ENCODE measurements at regions not wholly inside any gene's neighbourhood (a gene's known extent, or its start where the extent isn't known, plus 50 kb on each side); places are given as distances from the start of the nearest gene placed in this dataset.

GRCh38 chr3:147184794-147185193, 221.5 kb downstream of the ZIC4 start:
- no peaks in the 10 kb centered on the region for H3K36me3 ChIP-seq (ENCODE audit: control insufficient read depth, insufficient read depth, low read length)
- H3K23ac ChIP-seq (ENCODE audit: low read depth, low read length) = no peak overlapping the region
- H3K27ac ChIP-seq (ENCODE audit: insufficient read depth, low read length) = no peak overlapping the region
- no peaks in the 10 kb centered on the region for H4K20me1 ChIP-seq (ENCODE audit: insufficient read depth, low read length)
- in situ Hi-C loops (cut with MboI; ENCODE audit: low sequenced_read_pairs) (no loop called here), dilution Hi-C loops (cut with HindIII; ENCODE audit: low sequenced_read_pairs, unreplicated experiment) (no loop called here), intact Hi-C loops (cut with micrococcal nuclease) (loop anchor here (10.0 kb wide), 1 partner anchor 370 kb away; no protein-coding TSS in a partner anchor)
- no peak overlapping the region for H3K56ac ChIP-seq (ENCODE audit: extremely low read depth, insufficient read depth, low read length)
- TF ChIP-seq USF2 (IDR thresholded peaks at IDR 0.05; ENCODE audit: low read depth, low read length) (no peak), CTCF (conservative IDR thresholded peaks at IDR 0.05; ENCODE audit: low read depth, low read length) (no peak), RFX5 (IDR thresholded peaks at IDR 0.05; ENCODE audit: low read depth, low read length) (no peak), RCOR1 (IDR thresholded peaks at IDR 0.05; ENCODE audit: insufficient replicate concordance, low read length) (no peak), MAZ (IDR thresholded peaks at IDR 0.05; ENCODE audit: borderline replicate concordance, low read depth, low read length) (no peak), RAD21 (IDR thresholded peaks at IDR 0.05; ENCODE audit: low read length) (no peak), BHLHE40 (IDR thresholded peaks at IDR 0.05; ENCODE audit: low read depth, low read length) (no peak), MXI1 (IDR thresholded peaks at IDR 0.05; ENCODE audit: borderline replicate concordance, low read depth, low read length) (no peak), POLR2A (IDR thresholded peaks at IDR 0.05; ENCODE audit: low read depth, low read length) (no peak), NFE2L2 (IDR thresholded peaks at IDR 0.05; ENCODE audit: low read depth, low read length) (no peak), CEBPB (IDR thresholded peaks at IDR 0.05; ENCODE audit: low read depth, low read length) (no peak), MAFK (IDR thresholded peaks at IDR 0.05; ENCODE audit: low read depth, low read length) (no peak), SMC3 (IDR thresholded peaks at IDR 0.05; ENCODE audit: low read depth, low read length) (no peak), CHD1 (IDR thresholded peaks at IDR 0.05; ENCODE audit: low read depth, low read length) (no peak), FOS (IDR thresholded peaks at IDR 0.05; ENCODE audit: low read depth, low read length) (no peak)
- TF ChIP-seq, protein P1, sequence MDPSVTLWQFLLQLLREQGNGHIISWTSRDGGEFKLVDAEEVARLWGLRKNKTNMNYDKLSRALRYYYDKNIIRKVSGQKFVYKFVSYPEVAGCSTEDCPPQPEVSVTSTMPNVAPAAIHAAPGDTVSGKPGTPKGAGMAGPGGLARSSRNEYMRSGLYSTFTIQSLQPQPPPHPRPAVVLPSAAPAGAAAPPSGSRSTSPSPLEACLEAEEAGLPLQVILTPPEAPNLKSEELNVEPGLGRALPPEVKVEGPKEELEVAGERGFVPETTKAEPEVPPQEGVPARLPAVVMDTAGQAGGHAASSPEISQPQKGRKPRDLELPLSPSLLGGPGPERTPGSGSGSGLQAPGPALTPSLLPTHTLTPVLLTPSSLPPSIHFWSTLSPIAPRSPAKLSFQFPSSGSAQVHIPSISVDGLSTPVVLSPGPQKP (IDR thresholded peaks at IDR 0.05; ENCODE audit: borderline replicate concordance, low read depth, low read length) = no peak
- no peak overlapping the region for H2AK9ac ChIP-seq (replicated peaks; ENCODE audit: low read depth, low read length, poor library complexity)
- ChIA-PET POLR2A (ENCODE audit: unreplicated experiment) (no interaction called here), CTCF (no interaction called here)
- ATAC-seq (ENCODE audit: low read depth) (no peak), DNase-seq (no peak)
- no peak overlapping the region for H2BK15ac ChIP-seq (ENCODE audit: low read depth, low read length)
- H2BK5ac ChIP-seq (ENCODE audit: low read depth, low read length, poor library complexity, severe bottlenecking) = no peak overlapping the region
- H4K8ac ChIP-seq (ENCODE audit: low read depth in 2 of 2, low read length in 2 of 2) = no peak overlapping the region
- H3K79me1 ChIP-seq (ENCODE audit: low read depth in 1 of 2, low read length in 2 of 2) = no peaks in the 10 kb centered on the region
- H3K9me1 ChIP-seq (ENCODE audit: insufficient read depth, low read length) = no peaks in the 10 kb centered on the region
- WGBS, 2 experiments (ENCODE audit: extremely low coverage in 2 of 2, insufficient read length in 1 of 2) = no CpG with 5 or more reads among the region's 2 CpGs
- no peak overlapping the region for H3K4ac ChIP-seq (ENCODE audit: low read depth, low read length)
- no TSS peak for BruUV-seq (replicated peaks)
- H3K14ac ChIP-seq (replicated peaks; ENCODE audit: low read depth, low read length) = no peak overlapping the region
- H3K18ac ChIP-seq (ENCODE audit: low read depth, low read length) = no peak overlapping the region
- H3K4me1 ChIP-seq (ENCODE audit: control insufficient read depth, insufficient read depth, low read length) = no peaks in the 10 kb centered on the region
- H2AFZ ChIP-seq (replicated peaks; ENCODE audit: low read length, poor library complexity) = no peak overlapping the region
- H2AK5ac ChIP-seq (ENCODE audit: low read depth, low read length) = no peak overlapping the region
- H3K27me3 ChIP-seq (ENCODE audit: control insufficient read depth, insufficient read depth, low read length) = no peaks in the 10 kb centered on the region; the same call in 1 of the 2 replicates
- no peak overlapping the region for H3K4me3 ChIP-seq (ENCODE audit: insufficient read depth, low read depth, low read length)
- no peaks in the 10 kb centered on the region for H3K9me3 ChIP-seq (ENCODE audit: control insufficient read depth, insufficient read depth, low read length)
- H4K91ac ChIP-seq (ENCODE audit: insufficient read depth, low read depth, low read length) = no peak overlapping the region
- H3K4me2 ChIP-seq (ENCODE audit: low read depth, low read length) = no peak overlapping the region
- no peak overlapping the region for H2BK120ac ChIP-seq (ENCODE audit: low read depth, low read length)
- no peak overlapping the region for H4K5ac ChIP-seq (ENCODE audit: low read depth, low read length)
- H2BK20ac ChIP-seq (ENCODE audit: low read depth, low read length) = no peak overlapping the region
- no peak overlapping the region for H3K9ac ChIP-seq (ENCODE audit: low read depth, low read length)
